GM12878 (cell line): ENCODE measurements at regions not wholly inside any gene's neighbourhood (a gene's known extent, or its start where the extent isn't known, plus 50 kb on each side); places are given as distances from the start of the nearest gene placed in this dataset.

Source experiments
- ATAC-seq: fragments of 200-7000 bp; cut with Tn5 transposase; 3 replicates; pipeline ENCODE4 v1.9.1; 2020; ENCODE audit warnings: mild to moderate bottlenecking, moderate library complexity
- BruUV-seq: library from RNA; stranded (reverse); fragments of 400-500 nt; replicated peaks from 2 replicates; lab custom pipeline; 2021; lab: Mats Ljungman, UMichigan
- CTCF ChIA-PET: fragments of 300-600 bp; sonication (Branson Sonifier 250); formaldehyde crosslinking; extraction: SDS; loops from one replicate; lab custom pipeline; 2021; ENCODE audit warnings: inconsistent platforms; lab: Yijun Ruan, JAX
- POLR2A ChIA-PET: fragments of 350-600 bp; formaldehyde crosslinking; extraction: SDS; loops from one replicate; lab custom pipeline; 2021; ENCODE audit warnings: inconsistent platforms; lab: Charles Lee
- RAD21 ChIA-PET: fragments of 300-600 bp; sonication (Branson Sonifier 250); formaldehyde crosslinking; loops from one replicate; lab custom pipeline; 2023; ENCODE audit warnings: antibody characterized with exemption; ENCODE audit not compliant: unreplicated experiment; lab: Charles Lee
- SMC1A ChIA-PET: fragments of 300-600 bp; sonication (Branson Sonifier 250); formaldehyde crosslinking; loops from one replicate; lab custom pipeline; 2023; ENCODE audit not compliant: unreplicated experiment, uncharacterized antibody; lab: Charles Lee
- DNase-seq: peaks from one replicate; pipeline ENCODE4 v3.0.0-alpha.2; 2011; ENCODE audit warnings: low read depth, low spot score
- FAIRE-seq: peaks from 3 replicates; lab custom pipeline; 2011; peaks lifted over from hg19 to GRCh38; lab: Jason Lieb, UNC
- H2AFZ ChIP-seq: 2 replicates; pipeline ENCODE4 v1.6.0; 2011; ENCODE audit warnings: low read depth, low read length, control low read depth; ENCODE audit not compliant: control insufficient read depth
- H3K27ac ChIP-seq: 2 replicates; pipeline ENCODE4 v1.5.1; 2011; ENCODE audit warnings: control low read depth; ENCODE audit not compliant: control insufficient read depth, insufficient read depth
- H3K27me3 ChIP-seq, 2 experiments: replicated peaks in 1 of 2; 2 replicates each; pipeline versions ENCODE4 v1.6.0 to v1.6.1; 2011; ENCODE audit warnings: low read length in 1 of 2; ENCODE audit not compliant: control insufficient read depth in 2 of 2, insufficient read depth in 2 of 2
- H3K36me3 ChIP-seq, 2 experiments: 2 replicates each; pipeline ENCODE4 v1.5.1; 2011; ENCODE audit warnings: low read length in 1 of 2; ENCODE audit not compliant: control insufficient read depth in 2 of 2, insufficient read depth in 2 of 2
- H3K4me1 ChIP-seq: 2 replicates; pipeline ENCODE4 v1.6.1; 2011; ENCODE audit warnings: mild to moderate bottlenecking, low read length, moderate library complexity, mixed read lengths; ENCODE audit not compliant: control insufficient read depth, insufficient read depth
- H3K4me2 ChIP-seq: 2 replicates; pipeline ENCODE4 v1.6.0; 2011; ENCODE audit warnings: control low read depth; ENCODE audit not compliant: control insufficient read depth, insufficient read depth
- H3K4me3 ChIP-seq: fragments of 200-600 bp; sonication (generic); 2 replicates; pipeline ENCODE4 v1.5.1; 2016
- H3K79me2 ChIP-seq: 2 replicates; pipeline ENCODE4 v1.6.0; 2011; ENCODE audit warnings: low read length; ENCODE audit not compliant: control insufficient read depth, insufficient read depth
- H3K9ac ChIP-seq: 2 replicates; pipeline ENCODE4 v1.8.0; 2011; ENCODE audit warnings: low read length, control low read depth, mixed read lengths; ENCODE audit not compliant: control insufficient read depth, insufficient read depth
- H3K9me3 ChIP-seq: replicated peaks from 3 replicates; pipeline ENCODE4 v1.5.1; 2011; ENCODE audit warnings: mild to moderate bottlenecking, low read length; ENCODE audit not compliant: control insufficient read depth, insufficient read depth
- H4K20me1 ChIP-seq: 2 replicates; pipeline ENCODE4 v1.6.0; 2011; ENCODE audit not compliant: control insufficient read depth, insufficient read depth
- BRCA1 ChIP-seq: IDR thresholded peaks from 2 replicates; pipeline ENCODE4 v1.6.1; 2011; ENCODE audit warnings: low read depth, low read length, improper control_type of control experiment
- CHD2 ChIP-seq: IDR thresholded peaks from 2 replicates; pipeline ENCODE4 v1.6.1; 2011; ENCODE audit warnings: low read depth, low read length, improper control_type of control experiment, borderline replicate concordance
- CHD4 ChIP-seq: fragments of 200-600 bp; sonication (generic); IDR thresholded peaks from 2 replicates; pipeline ENCODE4 v1.6.1; 2016; ENCODE audit warnings: mild to moderate bottlenecking
- CREM ChIP-seq: IDR thresholded peaks from 2 replicates; pipeline ENCODE4 v1.6.1; 2014; ENCODE audit warnings: antibody characterized with exemption, low read depth
- JUNB ChIP-seq: IDR thresholded peaks from 2 replicates; pipeline ENCODE4 v1.6.1; 2016; ENCODE audit warnings: antibody characterized with exemption, mild to moderate bottlenecking
- MEF2B ChIP-seq: fragments of 450-650 bp; IDR thresholded peaks from 2 replicates; pipeline ENCODE4 v1.6.1; 2018; ENCODE audit warnings: mild to moderate bottlenecking, moderate library complexity; ENCODE audit not compliant: partially characterized antibody, poor library complexity, severe bottlenecking
- NR2C1 ChIP-seq: fragments of 450-650 bp; IDR thresholded peaks from 2 replicates; pipeline ENCODE4 v1.6.1; 2017; ENCODE audit warnings: antibody characterized with exemption, mild to moderate bottlenecking, moderate library complexity
- POU2F2 ChIP-seq: IDR thresholded peaks from 3 replicates; pipeline ENCODE4 v1.6.1; 2011; ENCODE audit warnings: low read depth, mild to moderate bottlenecking, low read length, borderline replicate concordance
- PRDM15 ChIP-seq: fragments of 450-650 bp; formaldehyde crosslinking; IDR thresholded peaks from 2 replicates; pipeline ENCODE4 v1.4.0; 2020; ENCODE audit warnings: mild to moderate bottlenecking, moderate library complexity
- RAD51 ChIP-seq: fragments of 450-650 bp; IDR thresholded peaks from 2 replicates; pipeline ENCODE4 v1.6.1; 2016; ENCODE audit warnings: moderate library complexity, mild to moderate bottlenecking, inconsistent platforms
- SMAD1 ChIP-seq: fragments of 450-650 bp; IDR thresholded peaks from 2 replicates; pipeline ENCODE4 v1.6.1; 2018; ENCODE audit warnings: mild to moderate bottlenecking, low read depth; ENCODE audit not compliant: partially characterized antibody
- SMC3 ChIP-seq: IDR thresholded peaks from 2 replicates; pipeline ENCODE4 v1.6.1; 2011; ENCODE audit warnings: low read length, improper control_type of control experiment, borderline replicate concordance
- SPI1 ChIP-seq: IDR thresholded peaks from 2 replicates; pipeline ENCODE4 v1.6.1; 2011; ENCODE audit warnings: low read depth, mild to moderate bottlenecking, low read length, moderate library complexity, borderline replicate concordance; ENCODE audit not compliant: insufficient read depth
- WGBS: methylation state at CpG from one replicate; pipeline ENCODE4 v1.1.6; 2016; ENCODE audit warnings: low lambda C conversion rate; ENCODE audit not compliant: insufficient replicate concordance, insufficient coverage; ENCODE audit errors: missing lambda C conversion rate; 5-methylcytosine and 5-hydroxymethylcytosine counted together
- in situ Hi-C: fragments of 300-500 bp; cut with MboI; formaldehyde crosslinking; loops from 9 replicates; pipeline ENCODE4 v1.14.3; 2018; ENCODE audit warnings: mixed read lengths
- intact Hi-C: fragments of 100-400 bp; cut with micrococcal nuclease; formaldehyde crosslinking; loops from one replicate; pipeline ENCODE4 v1.14.2; 2022; ENCODE audit not compliant: unreplicated experiment

- H3K4me1 ChIP-seq: no peaks in the 10 kb centered on the region
- intact Hi-C loops (no loop called here), in situ Hi-C loops (no loop called here)
- H3K9me3 ChIP-seq: no peaks in the 10 kb centered on the region
- no peaks in the 10 kb centered on the region for H4K20me1 ChIP-seq
- no peak overlapping the region for H3K4me2 ChIP-seq
- WGBS: 0% methylated on average over 2 of the region's 2 CpGs
- H3K27me3 ChIP-seq: no peaks in the 10 kb centered on the region; a peak in 1 of 4 replicates
- H3K4me3 ChIP-seq: no peak overlapping the region
- H3K9ac ChIP-seq: no peak overlapping the region
- H3K27ac ChIP-seq: no peak overlapping the region
- CTCF ChIA-PET: no interaction called here
- SMC1A ChIA-PET: no interaction called here
- no peak for DNase-seq
- POLR2A ChIA-PET: no interaction called here
- H2AFZ ChIP-seq: no peak overlapping the region
- no peak for ATAC-seq
- H3K36me3 ChIP-seq: no peaks in the 10 kb centered on the region
- RAD21 ChIA-PET: no interaction called here
- FAIRE-seq: no peak
- H3K79me2 ChIP-seq: no peaks in the 10 kb centered on the region
- TF ChIP-seq CREM: no peak
- TF ChIP-seq NR2C1: no peak
- TF ChIP-seq BRCA1: no peak
- TF ChIP-seq CHD4: no peak
- no peak for TF ChIP-seq POU2F2
- no peak for TF ChIP-seq RAD51
- TF ChIP-seq MEF2B: no peak
- no peak for TF ChIP-seq PRDM15
- no peak for TF ChIP-seq CHD2
- no peak for TF ChIP-seq SMC3
- no peak for TF ChIP-seq SMAD1
- no peak for TF ChIP-seq SPI1
- no peak for TF ChIP-seq JUNB
- no TSS peak for BruUV-seq
Observed at GRCh38 chr13:36601186-36601585, 72.6 kb upstream of the SERTM1 start.
